GM18520 (cell line): ENCODE measurements at regions not wholly inside any gene's neighbourhood (a gene's known extent, or its start where the extent isn't known, plus 50 kb on each side); places are given as distances from the start of the nearest gene placed in this dataset.

ENCODE experiments used
- ATAC-seq: cut with Tn5 transposase; IDR thresholded peaks from one replicate; pipeline ENCODE4 v1.9.1; 2021; ENCODE audit not compliant: unreplicated experiment

GRCh38 chr10:60728056-60728455 is 50.2 kb upstream of the CDK1 start:
- ATAC-seq = no peak

GRCh38 chr10:60726257-60726656 is 52.0 kb upstream of the CDK1 start:
- no peak for ATAC-seq

GRCh38 chr10:60722623-60723022 is 55.7 kb upstream of the CDK1 start:
- no peak for ATAC-seq

GRCh38 chr10:60719721-60720120 is 58.6 kb upstream of the CDK1 start:
- no peak for ATAC-seq

- ATAC-seq = no peak
Measured at GRCh38 chr10:60718886-60719285, 59.4 kb upstream of the CDK1 start.

GRCh38 chr10:60717852-60718251 is 60.4 kb upstream of the CDK1 start:
- ATAC-seq = peak; percentile 55

GRCh38 chr10:60714233-60714632 is 64.0 kb upstream of the CDK1 start:
- ATAC-seq = no peak

GRCh38 chr10:60711496-60711895 is 66.8 kb upstream of the CDK1 start:
- no peak for ATAC-seq

GRCh38 chr10:60710041-60710440 is 68.2 kb upstream of the CDK1 start:
- ATAC-seq = no peak

- no peak for ATAC-seq
Measured at GRCh38 chr10:60708666-60709065, 69.6 kb upstream of the CDK1 start.

GRCh38 chr10:60707841-60708240 is 70.4 kb upstream of the CDK1 start:
- no peak for ATAC-seq

- no peak for ATAC-seq
Measured at GRCh38 chr10:60706146-60706545, 72.1 kb upstream of the CDK1 start.

- ATAC-seq = no peak
Measured at GRCh38 chr10:60705376-60705775, 72.9 kb upstream of the CDK1 start.

- no peak for ATAC-seq
Measured at GRCh38 chr10:60704471-60704870, 73.8 kb upstream of the CDK1 start.

- ATAC-seq = no peak
Measured at GRCh38 chr10:60703266-60704041, 74.8 kb upstream of the CDK1 start.

GRCh38 chr10:60687679-60688078 is 90.6 kb upstream of the CDK1 start:
- no peak for ATAC-seq

- no peak for ATAC-seq
Measured at GRCh38 chr10:60684091-60684490, 94.2 kb upstream of the CDK1 start.

GRCh38 chr10:60681103-60681502 is 97.2 kb upstream of the CDK1 start:
- ATAC-seq = no peak

- ATAC-seq = no peak
Measured at GRCh38 chr10:60679388-60679990, 98.8 kb upstream of the CDK1 start.

GRCh38 chr10:60678978-60679377 is 99.3 kb upstream of the CDK1 start:
- no peak for ATAC-seq

GRCh38 chr10:60677531-60678129 is 100.6 kb upstream of the CDK1 start:
- ATAC-seq = no peak

GRCh38 chr10:60675236-60675635 is 103.0 kb upstream of the CDK1 start:
- no peak for ATAC-seq
